H1 (cell line): ENCODE measurements at regions not wholly inside any gene's neighbourhood (a gene's known extent, or its start where the extent isn't known, plus 50 kb on each side); places are given as distances from the start of the nearest gene placed in this dataset.

Source experiments
- ATF2 ChIP-seq: IDR thresholded peaks from 2 replicates; pipeline ENCODE4 v1.6.1; 2012; ENCODE audit warnings: low read length, inconsistent platforms
- CBX8 ChIP-seq: fragments of 300-800, 300-1000 bp; sonication (generic); IDR thresholded peaks from 2 replicates; pipeline ENCODE4 v1.7.1; 2016; ENCODE audit warnings: low read depth, low read length, borderline replicate concordance
- E2F6 ChIP-seq: IDR thresholded peaks from 2 replicates; pipeline ENCODE4 v1.6.1; 2012; ENCODE audit warnings: inconsistent platforms
- KDM4A ChIP-seq: IDR thresholded peaks from one replicate; pipeline ENCODE4 v1.7.1; 2012; ENCODE audit warnings: low read depth, mild to moderate bottlenecking, moderate library complexity, low read length, inconsistent platforms; ENCODE audit not compliant: severe bottlenecking
- POLR2A ChIP-seq, 2 experiments: IDR thresholded peaks; 1 replicate in 1 of 2; 2 replicates in 1 of 2; pipeline ENCODE4 v1.6.1; 2011; ENCODE audit warnings: low read depth in 2 of 2, low read length in 2 of 2, mild to moderate bottlenecking in 2 of 2; ENCODE audit errors: control extremely low read depth in 1 of 2
- POLR2AphosphoS5 ChIP-seq: IDR thresholded peaks from 2 replicates; pipeline ENCODE4 v1.6.1; 2011; ENCODE audit warnings: low read depth, low read length

- TF ChIP-seq E2F6 (no peak), POLR2A (IDR thresholded peaks at IDR 0.05; ENCODE audit: control extremely low read depth in 1 of 2, low read depth in 2 of 2, low read length in 2 of 2) (no peak), CBX8 (no peak), KDM4A (no peak), ATF2 (no peak), POLR2AphosphoS5 (no peak)
- TF ChIP-seq, all 59 proteins: peak for 0
Observed at GRCh38 chr14:86311151-86311550, 781.2 kb downstream of the FLRT2 start (continued).
